Progenitor cell of endocrine pancreas (in vitro differentiated cells): ENCODE measurements at regions not wholly inside any gene's neighbourhood (a gene's known extent, or its start where the extent isn't known, plus 50 kb on each side); places are given as distances from the start of the nearest gene placed in this dataset.

Source experiments
- DNase-seq: peaks from one replicate; pipeline ENCODE4 v3.0.0; 2021; ENCODE audit warnings: low spot score; ENCODE audit not compliant: unreplicated experiment
- H3K27ac Mint-ChIP-seq: 2 replicates; pipeline ENCODE4 v1.8.0; 2021; ENCODE audit warnings: mild to moderate bottlenecking, moderate library complexity, mixed read lengths
- H3K27me3 Mint-ChIP-seq: 2 replicates; pipeline ENCODE4 v1.8.0; 2021; ENCODE audit warnings: mixed read lengths
- H3K36me3 Mint-ChIP-seq: 2 replicates; pipeline ENCODE4 v1.8.0; 2022; ENCODE audit warnings: mixed read lengths; ENCODE audit not compliant: insufficient read depth
- H3K4me1 Mint-ChIP-seq: 2 replicates; pipeline ENCODE4 v1.8.0; 2021; ENCODE audit warnings: low read depth, mixed read lengths
- H3K4me3 Mint-ChIP-seq: 2 replicates; pipeline ENCODE4 v1.8.0; 2021; ENCODE audit warnings: low read depth, mild to moderate bottlenecking, moderate library complexity, mixed read lengths
- H3K9me3 Mint-ChIP-seq: 2 replicates; pipeline ENCODE4 v1.8.0; 2021; ENCODE audit warnings: low read depth, mixed read lengths
- TF ChIP-seq, protein P1 (sequence below): fragments of 200-600 bp; sonication (generic); IDR thresholded peaks from one replicate; pipeline ENCODE4 v1.5.0; 2021; ENCODE audit warnings: antibody characterized with exemption, mild to moderate bottlenecking; ENCODE audit not compliant: unreplicated experiment

DNA sequence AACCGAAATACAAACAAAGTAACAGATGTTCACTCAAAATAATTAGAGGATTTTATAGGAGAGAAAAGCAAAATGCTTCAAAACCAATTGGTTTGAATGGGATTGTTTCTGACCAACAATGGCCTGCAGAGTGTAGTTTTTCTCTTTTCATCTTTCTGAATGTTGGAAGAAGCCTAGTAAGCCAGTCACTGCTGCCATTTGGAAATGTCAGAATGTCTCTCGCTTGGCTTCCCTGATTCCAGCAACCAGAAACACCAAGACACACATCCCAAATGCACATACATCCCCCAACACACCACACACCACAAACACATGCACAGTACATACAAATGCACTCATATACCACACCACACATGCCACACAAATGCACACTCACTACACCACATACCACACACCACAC, 403.4 kb downstream of the OCA2 start:
- Mint-ChIP-seq H3K9me3 (no peaks in the 10 kb centered on the region), H3K27ac (no peak overlapping the region), H3K27me3 (no peaks in the 10 kb centered on the region), H3K4me3 (no peak overlapping the region), H3K36me3 (no peaks in the 10 kb centered on the region), H3K4me1 (no peaks in the 10 kb centered on the region)
- TF ChIP-seq, protein P1, sequence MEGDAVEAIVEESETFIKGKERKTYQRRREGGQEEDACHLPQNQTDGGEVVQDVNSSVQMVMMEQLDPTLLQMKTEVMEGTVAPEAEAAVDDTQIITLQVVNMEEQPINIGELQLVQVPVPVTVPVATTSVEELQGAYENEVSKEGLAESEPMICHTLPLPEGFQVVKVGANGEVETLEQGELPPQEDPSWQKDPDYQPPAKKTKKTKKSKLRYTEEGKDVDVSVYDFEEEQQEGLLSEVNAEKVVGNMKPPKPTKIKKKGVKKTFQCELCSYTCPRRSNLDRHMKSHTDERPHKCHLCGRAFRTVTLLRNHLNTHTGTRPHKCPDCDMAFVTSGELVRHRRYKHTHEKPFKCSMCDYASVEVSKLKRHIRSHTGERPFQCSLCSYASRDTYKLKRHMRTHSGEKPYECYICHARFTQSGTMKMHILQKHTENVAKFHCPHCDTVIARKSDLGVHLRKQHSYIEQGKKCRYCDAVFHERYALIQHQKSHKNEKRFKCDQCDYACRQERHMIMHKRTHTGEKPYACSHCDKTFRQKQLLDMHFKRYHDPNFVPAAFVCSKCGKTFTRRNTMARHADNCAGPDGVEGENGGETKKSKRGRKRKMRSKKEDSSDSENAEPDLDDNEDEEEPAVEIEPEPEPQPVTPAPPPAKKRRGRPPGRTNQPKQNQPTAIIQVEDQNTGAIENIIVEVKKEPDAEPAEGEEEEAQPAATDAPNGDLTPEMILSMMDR, result no peak
- no peak for DNase-seq

DNA sequence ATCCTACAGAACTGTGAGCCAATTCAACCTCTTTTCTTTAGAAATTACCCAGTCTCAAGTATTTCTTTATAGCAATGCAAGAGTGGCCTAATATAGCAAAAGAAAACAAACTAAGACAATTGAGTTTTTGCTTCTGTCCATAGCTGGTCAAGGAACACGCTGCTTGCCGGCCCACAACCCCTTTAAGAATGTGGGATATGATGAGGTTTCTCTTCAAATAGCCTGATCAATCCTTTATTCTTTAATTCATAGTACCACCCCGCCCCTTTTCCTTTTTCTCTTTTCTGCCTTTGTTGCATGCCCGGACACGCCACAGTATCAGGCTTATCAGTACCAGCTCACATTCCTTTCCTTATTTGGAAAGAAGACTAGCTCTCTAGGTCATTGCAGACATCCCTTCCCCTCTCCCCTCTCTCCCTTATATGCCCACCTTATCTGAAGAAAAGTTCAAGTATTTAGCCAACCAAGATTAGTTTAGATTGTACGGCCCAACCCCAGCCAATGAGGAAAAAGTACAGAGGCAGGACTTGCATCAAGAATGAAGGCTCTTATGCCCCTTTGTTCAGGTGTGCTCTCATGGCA, 404.5 kb downstream of the OCA2 start:
- H3K27me3 Mint-ChIP-seq, result no peaks in the 10 kb centered on the region
- H3K4me3 Mint-ChIP-seq, result no peak overlapping the region
- H3K27ac Mint-ChIP-seq, result no peak overlapping the region
- no peaks in the 10 kb centered on the region for H3K36me3 Mint-ChIP-seq
- H3K9me3 Mint-ChIP-seq, result no peaks in the 10 kb centered on the region
- H3K4me1 Mint-ChIP-seq, result no peaks in the 10 kb centered on the region
- TF ChIP-seq, protein P1, result no peak
- DNase-seq, result no peak

DNA sequence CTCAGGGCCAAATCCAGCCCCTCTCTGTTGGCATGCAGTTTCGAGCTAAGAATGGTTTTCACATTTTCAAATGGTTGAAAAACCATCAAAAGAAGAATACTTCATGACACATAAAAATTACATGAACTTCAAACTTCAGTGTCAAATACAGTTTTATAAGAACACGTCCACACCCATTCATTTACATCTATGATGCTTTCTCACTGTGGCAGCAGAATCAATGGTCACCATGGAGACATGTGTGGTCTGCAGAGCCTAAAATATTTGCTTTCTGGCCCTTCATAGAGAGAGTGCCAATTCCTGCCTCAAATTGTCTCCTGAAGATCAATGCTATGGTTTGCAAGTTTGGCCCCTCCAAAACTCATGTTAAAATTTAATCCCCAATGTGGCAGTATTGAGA, 405.8 kb downstream of the OCA2 start:
- H3K27ac Mint-ChIP-seq, result no peak overlapping the region
- H3K27me3 Mint-ChIP-seq, result no peaks in the 10 kb centered on the region
- H3K36me3 Mint-ChIP-seq, result no peaks in the 10 kb centered on the region
- no peak for DNase-seq
- H3K4me1 Mint-ChIP-seq, result no peaks in the 10 kb centered on the region
- TF ChIP-seq, protein P1, result no peak
- no peak overlapping the region for H3K4me3 Mint-ChIP-seq
- H3K9me3 Mint-ChIP-seq, result no peaks in the 10 kb centered on the region

DNA sequence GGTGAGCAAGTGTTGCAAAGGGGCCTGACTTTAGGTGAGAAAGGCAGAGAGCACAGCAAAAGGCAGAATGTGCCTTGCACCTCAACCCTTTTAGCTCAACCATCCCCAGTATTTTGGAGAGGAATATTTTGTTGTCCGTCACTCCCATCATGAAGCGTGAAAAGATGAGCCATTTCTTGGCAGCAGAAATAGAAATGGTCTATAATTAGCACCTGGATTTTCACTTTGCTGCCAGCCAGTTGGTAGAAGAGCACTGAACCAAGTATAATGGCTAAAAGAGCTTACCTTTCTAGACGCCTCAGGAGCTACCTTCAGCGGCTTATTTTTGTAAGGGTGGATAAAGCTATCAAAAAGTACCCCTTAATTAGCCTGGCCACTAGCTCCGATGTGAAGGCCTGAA, 406.7 kb downstream of the OCA2 start:
- Mint-ChIP-seq H3K4me1 (no peaks in the 10 kb centered on the region), H3K27me3 (no peaks in the 10 kb centered on the region), H3K9me3 (no peaks in the 10 kb centered on the region), H3K36me3 (no peaks in the 10 kb centered on the region), H3K27ac (no peak overlapping the region), H3K4me3 (no peak overlapping the region)
- TF ChIP-seq, protein P1, result no peak
- no peak for DNase-seq

DNA sequence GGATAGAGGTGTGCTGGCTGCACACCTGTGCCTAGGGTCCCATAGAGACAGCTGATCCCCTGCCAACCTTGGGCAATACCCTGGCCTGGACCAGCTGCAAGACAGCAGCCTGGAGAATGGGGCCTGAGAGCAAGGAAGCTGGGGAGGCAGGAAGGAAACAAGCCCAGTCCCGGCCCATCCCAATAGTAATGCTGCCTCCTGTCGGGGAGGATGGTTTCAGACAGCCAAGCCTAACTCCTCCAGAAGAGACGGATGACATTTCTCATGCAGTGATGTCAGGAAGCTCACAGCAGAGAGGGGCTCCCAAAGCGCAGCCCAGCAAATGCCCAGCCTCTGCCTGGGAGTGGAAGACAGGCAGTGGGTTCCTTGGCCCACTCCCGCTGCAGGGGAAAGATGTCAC, 408.8 kb downstream of the OCA2 start:
- Mint-ChIP-seq H3K9me3 (no peaks in the 10 kb centered on the region), H3K36me3 (no peaks in the 10 kb centered on the region), H3K4me1 (peaks cover under 1% of the 10 kb centered on the region), H3K27me3 (no peaks in the 10 kb centered on the region), H3K27ac (no peak overlapping the region), H3K4me3 (no peak overlapping the region)
- no peak for DNase-seq
- TF ChIP-seq, protein P1, result no peak
